HCT116 (cell line): ENCODE measurements at regions not wholly inside any gene's neighbourhood (a gene's known extent, or its start where the extent isn't known, plus 50 kb on each side); places are given as distances from the start of the nearest gene placed in this dataset.

Experiments used
- ATAC-seq: fragments of 200-7000 bp; cut with Tn5 transposase; 2 replicates; pipeline ENCODE4 v1.9.1; 2020; ENCODE audit warnings: mild to moderate bottlenecking, moderate library complexity
- BruUV-seq: library from RNA; stranded (reverse); fragments of 400-500 nt; replicated peaks from 2 replicates; lab custom pipeline; 2021; lab: Mats Ljungman, UMichigan
- CTCF ChIA-PET: fragments of 300-600 bp; sonication (Branson Sonifier 250); formaldehyde crosslinking; loops from one replicate; lab custom pipeline; 2021; ENCODE audit warnings: antibody characterized with exemption; lab: Charles Lee
- POLR2A ChIA-PET: fragments of 300-600, 350-600 bp; sonication (Branson Sonifier 250); formaldehyde crosslinking; loops from one replicate; lab custom pipeline; 2021; ENCODE audit warnings: antibody characterized with exemption; lab: Charles Lee
- RAD21 ChIA-PET, 2 experiments: fragments of 300-600 bp; sonication (Branson Sonifier 250); formaldehyde crosslinking; loops; one replicate each; lab custom pipeline; 2023; ENCODE audit warnings: low total read pairs in 2 of 2; ENCODE audit not compliant: uncharacterized antibody in 2 of 2, unreplicated experiment in 2 of 2, low non-redundant PET in 1 of 2; lab: Charles Lee
- DNase-seq: peaks from one replicate; pipeline ENCODE4 v3.0.0-alpha.2; 2010; ENCODE audit warnings: low read depth, low spot score
- H2AFZ ChIP-seq: fragments of 200-600 bp; shearing (Covaris generic), sonication (generic); 2 replicates; pipeline ENCODE4 v1.6.1; 2017; ENCODE audit warnings: low read depth, mixed run types, mixed read lengths, antibody characterized with exemption, low read length; ENCODE audit not compliant: poor library complexity, severe bottlenecking
- H3K27ac ChIP-seq: 2 replicates; pipeline ENCODE4 v1.5.1; 2012; ENCODE audit warnings: low read depth, low read length
- H3K27me3 ChIP-seq: fragments of 200-600 bp; sonication (generic); 2 replicates; pipeline ENCODE4 v1.6.1; 2016; ENCODE audit warnings: mixed run types, low read length, mixed read lengths; ENCODE audit not compliant: insufficient read depth
- H3K36me3 ChIP-seq, 2 experiments: fragments of 200-500 bp in 1 of 2; fragments of 200-600 bp in 1 of 2; sonication (Bioruptor generic) in 1 of 2; sonication (generic) in 1 of 2; 2 replicates each; pipeline versions ENCODE4 v1.5.1 to v1.6.1; 2014 to 2016; ENCODE audit warnings: low read length in 2 of 2, inconsistent platforms in 1 of 2, mixed read lengths in 1 of 2, mixed run types in 1 of 2; ENCODE audit not compliant: insufficient read depth in 2 of 2, control insufficient read depth in 1 of 2
- H3K4me1 ChIP-seq, 2 experiments: fragments of 200-600 bp in 1 of 2; sonication (generic) in 1 of 2; 2 replicates each; pipeline versions ENCODE4 v1.5.1 to v1.6.1; 2012 to 2017; ENCODE audit warnings: low read length in 2 of 2, inconsistent platforms in 1 of 2, mild to moderate bottlenecking in 1 of 2, mixed read lengths in 1 of 2, mixed run types in 1 of 2, moderate library complexity in 1 of 2; ENCODE audit not compliant: insufficient read depth in 2 of 2, control insufficient read depth in 1 of 2
- H3K4me2 ChIP-seq: fragments of 200-600 bp; sonication (generic); 2 replicates; pipeline ENCODE4 v1.6.1; 2017; ENCODE audit warnings: mixed run types, low read length, mixed read lengths
- H3K4me3 ChIP-seq, 2 experiments: fragments of 200-600 bp in 1 of 2; sonication (generic) in 1 of 2; replicated peaks in 1 of 2; 2 replicates each; pipeline ENCODE4 v1.5.1; 2011 to 2016; ENCODE audit warnings: low read length in 2 of 2, control low read depth in 1 of 2, low read depth in 1 of 2, mild to moderate bottlenecking in 1 of 2, mixed read lengths in 1 of 2, mixed run types in 1 of 2
- H3K79me2 ChIP-seq: fragments of 200-600 bp; sonication (generic); 2 replicates; pipeline ENCODE4 v1.6.1; 2017; ENCODE audit warnings: mild to moderate bottlenecking, mixed run types, low read length, moderate library complexity, mixed read lengths; ENCODE audit not compliant: insufficient read depth
- H3K9ac ChIP-seq: fragments of 200-600 bp; sonication (generic); 2 replicates; pipeline ENCODE4 v1.6.1; 2016; ENCODE audit warnings: low read length, mixed read lengths
- H3K9me2 ChIP-seq: fragments of 200-600 bp; sonication (generic), shearing (Covaris generic); 2 replicates; pipeline ENCODE4 v1.6.1; 2017; ENCODE audit warnings: mixed run types, mild to moderate bottlenecking, moderate library complexity; ENCODE audit not compliant: insufficient read depth
- H3K9me3 ChIP-seq, 2 experiments: fragments of 200-500 bp in 1 of 2; fragments of 200-600 bp in 1 of 2; sonication (Bioruptor generic) in 1 of 2; sonication (generic) in 1 of 2; 2 replicates each; pipeline ENCODE4 v1.6.1; 2014 to 2017; ENCODE audit warnings: low read length in 2 of 2, mixed read lengths in 2 of 2, inconsistent platforms in 1 of 2, low read depth in 1 of 2, mild to moderate bottlenecking in 1 of 2, mixed run types in 1 of 2, moderate library complexity in 1 of 2; ENCODE audit not compliant: control insufficient read depth in 1 of 2, insufficient read depth in 1 of 2
- H4K20me1 ChIP-seq: fragments of 200-600 bp; sonication (generic), shearing (Covaris generic); 2 replicates; pipeline ENCODE4 v1.6.1; 2017; ENCODE audit warnings: mixed run types, mild to moderate bottlenecking, moderate library complexity; ENCODE audit not compliant: insufficient read depth
- CTCF ChIP-seq, 3 experiments: fragments of 200-600 bp in 1 of 3; sonication (generic) in 1 of 3; IDR thresholded peaks in 2 of 3; conservative IDR thresholded peaks in 1 of 3; 2 replicates each; pipeline ENCODE4 v1.5.1; 2012 to 2017; ENCODE audit warnings: low read depth in 2 of 3, low read length in 2 of 3, antibody characterized with exemption in 1 of 3, borderline replicate concordance in 1 of 3, control low read depth in 1 of 3, mild to moderate bottlenecking in 1 of 3, mixed read lengths in 1 of 3, mixed run types in 1 of 3, moderate library complexity in 1 of 3; ENCODE audit not compliant: insufficient read depth in 1 of 3
- EGR1 ChIP-seq: IDR thresholded peaks from 2 replicates; pipeline ENCODE4 v1.6.1; 2012; ENCODE audit warnings: low read depth
- EZH2 ChIP-seq: fragments of 200-600 bp; sonication (generic); IDR thresholded peaks from 2 replicates; pipeline ENCODE4 v1.6.1; 2017; ENCODE audit warnings: antibody characterized with exemption, mixed run types
- EZH2phosphoT487 ChIP-seq: fragments of 200-600 bp; IDR thresholded peaks from 2 replicates; pipeline ENCODE4 v1.6.1; 2018; ENCODE audit warnings: antibody characterized with exemption, borderline replicate concordance
- TCF7L2 ChIP-seq: IDR thresholded peaks from 2 replicates; pipeline ENCODE4 v1.7.0; 2011; ENCODE audit warnings: borderline replicate concordance, inconsistent platforms; ENCODE audit not compliant: insufficient read depth, insufficient read length; ENCODE audit errors: extremely low read depth
- ZBTB33 ChIP-seq: IDR thresholded peaks from 2 replicates; pipeline ENCODE4 v1.6.1; 2011; ENCODE audit warnings: mild to moderate bottlenecking, low read length, moderate library complexity; ENCODE audit not compliant: insufficient replicate concordance; ENCODE audit errors: extremely low read depth
- intact Hi-C: fragments of 100-400 bp; cut with micrococcal nuclease; formaldehyde crosslinking; loops from 2 replicates; pipeline ENCODE4 v1.10.0; 2022

- Histone ChIP-seq H3K9me3 (no peaks in the 10 kb centered on the region), H4K20me1 (no peaks in the 10 kb centered on the region), H3K27ac (no peak overlapping the region), H3K4me1 (no peaks in the 10 kb centered on the region), H3K79me2 (no peaks in the 10 kb centered on the region), H2AFZ (no peak overlapping the region), H3K4me2 (no peak overlapping the region), H3K36me3 (no peaks in the 10 kb centered on the region), H3K9me2 (no peaks in the 10 kb centered on the region), H3K9ac (no peak overlapping the region), H3K27me3 (no peaks in the 10 kb centered on the region), H3K4me3 (no peak overlapping the region)
- ATAC-seq (no peak), DNase-seq (no peak)
- RAD21 ChIA-PET: no interaction called here
- intact Hi-C loops: no loop called here
- BruUV-seq: no TSS peak
- CTCF ChIA-PET: no interaction called here
- POLR2A ChIA-PET: no interaction called here
- no peak for TF ChIP-seq EGR1
- no peak for TF ChIP-seq ZBTB33
- TF ChIP-seq CTCF (IDR thresholded peaks at IDR 0.05 in 2 of 3, conservative IDR thresholded peaks at IDR 0.05 in 1 of 3; ENCODE audit: borderline replicate concordance in 1 of 3, insufficient read depth in 1 of 3, low read depth in 2 of 3, low read length in 2 of 3): no peak
- TF ChIP-seq TCF7L2: no peak
- TF ChIP-seq EZH2: no peak
- TF ChIP-seq EZH2phosphoT487: no peak
Measured at GRCh38 chrX:8927066-8927635, 106.8 kb downstream of the FAM9B start.
